ENCODE measurements at regions not wholly inside any gene's neighbourhood (a gene's known extent, or its start where the extent isn't known, plus 50 kb on each side); places are given as distances from the start of the nearest gene placed in this dataset.

DNA sequence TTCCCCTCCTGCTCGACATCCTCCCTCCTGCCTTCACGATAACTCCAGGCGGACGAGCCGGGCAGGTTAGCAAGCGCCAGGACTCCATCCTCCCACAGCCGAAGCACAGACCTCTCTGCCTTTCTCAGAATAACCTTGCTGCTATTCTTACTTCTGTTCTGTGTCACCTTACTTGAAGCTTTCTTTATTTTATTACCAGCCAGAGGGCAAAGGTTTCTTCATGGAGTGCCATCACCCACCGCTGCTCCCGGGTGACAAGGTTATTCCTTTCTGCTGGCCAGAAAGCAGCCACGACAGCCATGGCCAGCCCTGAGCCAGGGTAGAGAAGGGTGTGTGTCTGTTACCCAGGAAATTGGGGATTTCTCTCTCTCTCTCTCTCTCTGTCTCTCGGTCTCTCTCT, 227.1 kb downstream of the ANAPC1 start:
- no peak overlapping the region for H4K91ac ChIP-seq (ENCODE audit: low read depth, low read length, poor library complexity)
- DNase-seq (ENCODE audit: low spot score) = no peak
- H3K18ac ChIP-seq (ENCODE audit: low read length) = no peak overlapping the region
- H3K79me1 ChIP-seq (ENCODE audit: low read depth, low read length) = no peaks in the 10 kb centered on the region
- H3K4me2 ChIP-seq (ENCODE audit: insufficient read depth, low read length, poor library complexity, severe bottlenecking) = no peak overlapping the region
- no peak overlapping the region for H2BK120ac ChIP-seq (ENCODE audit: low read depth, low read length)
- H3K36me3 ChIP-seq (replicated peaks in 1 of 2; ENCODE audit: control insufficient read depth in 2 of 2, insufficient read depth in 2 of 2, low read length in 2 of 2) = no peaks in the 10 kb centered on the region
- no peak overlapping the region for H4K8ac ChIP-seq (ENCODE audit: low read depth, low read length)
- no peak overlapping the region for H2AFZ ChIP-seq (ENCODE audit: low read length)
- no peak overlapping the region for H3K27ac ChIP-seq (replicated peaks; ENCODE audit: low read length)
- no peak overlapping the region for H3K23ac ChIP-seq (ENCODE audit: low read depth, low read length, poor library complexity)
- H3K9me3 ChIP-seq (replicated peaks in 1 of 2; ENCODE audit: control insufficient read depth in 2 of 2, insufficient read depth in 1 of 2, low read depth in 1 of 2, low read length in 2 of 2) = peaks cover 0 to 2% of the 10 kb centered on the region in 2 donors
- no peak overlapping the region for H2BK5ac ChIP-seq (ENCODE audit: low read length)
- no CpG with 5 or more reads among the region's 11 CpGs for WGBS, 2 donors (ENCODE audit: extremely low coverage in 2 of 2, insufficient read length in 2 of 2, insufficient replicate concordance in 1 of 2)
- H3K9ac ChIP-seq (ENCODE audit: low read depth, low read length, poor library complexity) = no peak overlapping the region
- H3K4me1 ChIP-seq (ENCODE audit: control insufficient read depth in 2 of 2, insufficient read depth in 1 of 2, low read depth in 1 of 2, low read length in 2 of 2) = peaks cover 2 to 13% of the 10 kb centered on the region in 2 donors
- H2BK12ac ChIP-seq (ENCODE audit: low read length) = no peak overlapping the region
- H3K27me3 ChIP-seq (ENCODE audit: control insufficient read depth in 3 of 3, insufficient read depth in 3 of 3, low read depth in 1 of 3, low read length in 3 of 3) = peaks cover 0 to 5% (median 0%) of the 10 kb centered on the region in 3 experiments
- H2BK15ac ChIP-seq (ENCODE audit: low read length) = no peak overlapping the region
- no peak overlapping the region for H3K14ac ChIP-seq (ENCODE audit: low read length)
- H3K4ac ChIP-seq (ENCODE audit: low read length) = no peak overlapping the region
- H3K4me3 ChIP-seq (ENCODE audit: low read length in 2 of 2) = no peak overlapping the region
- no peak overlapping the region for H2AK5ac ChIP-seq (ENCODE audit: low read depth, low read length)

GRCh38 chr2:111657351-111657975, 226.5 kb downstream of the ANAPC1 start:
- H3K4ac ChIP-seq (ENCODE audit: low read length) = no peak overlapping the region
- H3K23ac ChIP-seq (ENCODE audit: low read depth, low read length, poor library complexity) = no peak overlapping the region
- no peaks in the 10 kb centered on the region for H3K79me1 ChIP-seq (ENCODE audit: low read depth, low read length)
- no peak overlapping the region for H2BK5ac ChIP-seq (ENCODE audit: low read length)
- H3K14ac ChIP-seq (ENCODE audit: low read length) = no peak overlapping the region
- H3K4me1 ChIP-seq (ENCODE audit: control insufficient read depth in 2 of 2, insufficient read depth in 1 of 2, low read depth in 1 of 2, low read length in 2 of 2) = peaks cover 2 to 13% of the 10 kb centered on the region in 2 donors
- no peak overlapping the region for H4K8ac ChIP-seq (ENCODE audit: low read depth, low read length)
- H3K9ac ChIP-seq (ENCODE audit: low read depth, low read length, poor library complexity) = no peak overlapping the region
- peaks cover 0 to 2% of the 10 kb centered on the region in 2 donors for H3K9me3 ChIP-seq (replicated peaks in 1 of 2; ENCODE audit: control insufficient read depth in 2 of 2, insufficient read depth in 1 of 2, low read depth in 1 of 2, low read length in 2 of 2)
- H3K27ac ChIP-seq (replicated peaks; ENCODE audit: low read length) = no peak overlapping the region
- peaks cover 0 to 5% (median 0%) of the 10 kb centered on the region in 3 experiments for H3K27me3 ChIP-seq (ENCODE audit: control insufficient read depth in 3 of 3, insufficient read depth in 3 of 3, low read depth in 1 of 3, low read length in 3 of 3)
- H2BK15ac ChIP-seq (ENCODE audit: low read length) = no peak overlapping the region
- WGBS, 2 donors (ENCODE audit: extremely low coverage in 2 of 2, insufficient read length in 2 of 2, insufficient replicate concordance in 1 of 2) = no CpG with 5 or more reads among the region's 8 CpGs
- no peak overlapping the region for H3K4me2 ChIP-seq (ENCODE audit: insufficient read depth, low read length, poor library complexity, severe bottlenecking)
- H3K4me3 ChIP-seq (ENCODE audit: low read length in 2 of 2) = peak overlapping the region in 1 of 2 donors; percentile 47
- H2BK120ac ChIP-seq (ENCODE audit: low read depth, low read length) = no peak overlapping the region
- DNase-seq (ENCODE audit: low spot score) = no peak
- H2BK12ac ChIP-seq (ENCODE audit: low read length) = no peak overlapping the region
- no peak overlapping the region for H2AFZ ChIP-seq (ENCODE audit: low read length)
- H3K18ac ChIP-seq (ENCODE audit: low read length) = peak overlapping the region; percentile 9
- no peak overlapping the region for H4K91ac ChIP-seq (ENCODE audit: low read depth, low read length, poor library complexity)
- H2AK5ac ChIP-seq (ENCODE audit: low read depth, low read length) = no peak overlapping the region
- no peaks in the 10 kb centered on the region for H3K36me3 ChIP-seq (replicated peaks in 1 of 2; ENCODE audit: control insufficient read depth in 2 of 2, insufficient read depth in 2 of 2, low read length in 2 of 2)

GRCh38 chr2:111659361-111660333, 224.3 kb downstream of the ANAPC1 start:
- Histone ChIP-seq H3K79me1 (ENCODE audit: low read depth, low read length) (no peaks in the 10 kb centered on the region), H3K36me3 (replicated peaks in 1 of 2; ENCODE audit: control insufficient read depth in 2 of 2, insufficient read depth in 2 of 2, low read length in 2 of 2) (no peaks in the 10 kb centered on the region), H3K14ac (ENCODE audit: low read length) (peak overlapping the region; percentile 39), H2AFZ (ENCODE audit: low read length) (no peak overlapping the region), H3K27me3 (ENCODE audit: control insufficient read depth in 3 of 3, insufficient read depth in 3 of 3, low read depth in 1 of 3, low read length in 3 of 3) (no peaks in the 10 kb centered on the region), H3K4me2 (ENCODE audit: insufficient read depth, low read length, poor library complexity, severe bottlenecking) (no peak overlapping the region), H2BK120ac (ENCODE audit: low read depth, low read length) (no peak overlapping the region), H2BK15ac (ENCODE audit: low read length) (no peak overlapping the region), H3K4me3 (ENCODE audit: low read length in 2 of 2) (no peak overlapping the region), H3K23ac (ENCODE audit: low read depth, low read length, poor library complexity) (no peak overlapping the region), H3K18ac (ENCODE audit: low read length) (peak overlapping the region; percentile 29), H3K4ac (ENCODE audit: low read length) (no peak overlapping the region), H2BK5ac (ENCODE audit: low read length) (no peak overlapping the region), H2BK12ac (ENCODE audit: low read length) (no peak overlapping the region), H3K9ac (ENCODE audit: low read depth, low read length, poor library complexity) (no peak overlapping the region), H4K8ac (ENCODE audit: low read depth, low read length) (no peak overlapping the region), H3K4me1 (ENCODE audit: control insufficient read depth in 2 of 2, insufficient read depth in 1 of 2, low read depth in 1 of 2, low read length in 2 of 2) (peaks cover 2 to 14% of the 10 kb centered on the region in 2 donors), H3K27ac (replicated peaks; ENCODE audit: low read length) (no peak overlapping the region), H3K9me3 (replicated peaks in 1 of 2; ENCODE audit: control insufficient read depth in 2 of 2, insufficient read depth in 1 of 2, low read depth in 1 of 2, low read length in 2 of 2) (peaks cover 0 to 2% of the 10 kb centered on the region in 2 donors), H2AK5ac (ENCODE audit: low read depth, low read length) (no peak overlapping the region), H4K91ac (ENCODE audit: low read depth, low read length, poor library complexity) (no peak overlapping the region)
- WGBS, 2 donors (ENCODE audit: extremely low coverage in 2 of 2, insufficient read length in 2 of 2, insufficient replicate concordance in 1 of 2) = no CpG with 5 or more reads among the region's 13 CpGs
- DNase-seq (ENCODE audit: low spot score) = no peak

GRCh38 chr2:111660811-111661210, 223.2 kb downstream of the ANAPC1 start:
- WGBS, 2 donors (ENCODE audit: extremely low coverage in 2 of 2, insufficient read length in 2 of 2, insufficient replicate concordance in 1 of 2) = 100% methylated on average over 1 of the region's 5 CpGs; no CpG with 5 or more reads in 1 of the 2 donors
- no peak overlapping the region for H2AK5ac ChIP-seq (ENCODE audit: low read depth, low read length)
- H3K79me1 ChIP-seq (ENCODE audit: low read depth, low read length) = no peaks in the 10 kb centered on the region
- no peak overlapping the region for H3K23ac ChIP-seq (ENCODE audit: low read depth, low read length, poor library complexity)
- H3K4ac ChIP-seq (ENCODE audit: low read length) = no peak overlapping the region
- peaks cover 0 to 2% of the 10 kb centered on the region in 2 donors for H3K9me3 ChIP-seq (replicated peaks in 1 of 2; ENCODE audit: control insufficient read depth in 2 of 2, insufficient read depth in 1 of 2, low read depth in 1 of 2, low read length in 2 of 2)
- H3K18ac ChIP-seq (ENCODE audit: low read length) = no peak overlapping the region
- H3K4me3 ChIP-seq (ENCODE audit: low read length in 2 of 2) = no peak overlapping the region
- no peak overlapping the region for H3K27ac ChIP-seq (replicated peaks; ENCODE audit: low read length)
- no peak overlapping the region for H2BK120ac ChIP-seq (ENCODE audit: low read depth, low read length)
- H2BK12ac ChIP-seq (ENCODE audit: low read length) = no peak overlapping the region
- H4K8ac ChIP-seq (ENCODE audit: low read depth, low read length) = no peak overlapping the region
- H3K9ac ChIP-seq (ENCODE audit: low read depth, low read length, poor library complexity) = no peak overlapping the region
- H3K36me3 ChIP-seq (replicated peaks in 1 of 2; ENCODE audit: control insufficient read depth in 2 of 2, insufficient read depth in 2 of 2, low read length in 2 of 2) = no peaks in the 10 kb centered on the region
- no peak overlapping the region for H2BK15ac ChIP-seq (ENCODE audit: low read length)
- no peak for DNase-seq (ENCODE audit: low spot score)
- H3K14ac ChIP-seq (ENCODE audit: low read length) = no peak overlapping the region
- H4K91ac ChIP-seq (ENCODE audit: low read depth, low read length, poor library complexity) = no peak overlapping the region
- H2BK5ac ChIP-seq (ENCODE audit: low read length) = no peak overlapping the region
- H3K4me1 ChIP-seq (ENCODE audit: control insufficient read depth in 2 of 2, insufficient read depth in 1 of 2, low read depth in 1 of 2, low read length in 2 of 2) = peaks cover 2 to 11% of the 10 kb centered on the region in 2 donors
- H3K4me2 ChIP-seq (ENCODE audit: insufficient read depth, low read length, poor library complexity, severe bottlenecking) = no peak overlapping the region
- no peak overlapping the region for H2AFZ ChIP-seq (ENCODE audit: low read length)
- H3K27me3 ChIP-seq (ENCODE audit: control insufficient read depth in 3 of 3, insufficient read depth in 3 of 3, low read depth in 1 of 3, low read length in 3 of 3) = no peaks in the 10 kb centered on the region

Data from neuronal stem cell (in vitro differentiated cells).